GM12878 (cell line): ENCODE measurements at regions not wholly inside any gene's neighbourhood (a gene's known extent, or its start where the extent isn't known, plus 50 kb on each side); places are given as distances from the start of the nearest gene placed in this dataset.
A peak's percentile ranks its signal among the peaks of the same experiment; 100 is the strongest.

Experiments used
- ATAC-seq: fragments of 200-7000 bp; cut with Tn5 transposase; 3 replicates; pipeline ENCODE4 v1.9.1; 2020; ENCODE audit warnings: mild to moderate bottlenecking, moderate library complexity
- BruUV-seq: library from RNA; stranded (reverse); fragments of 400-500 nt; replicated peaks from 2 replicates; lab custom pipeline; 2021; lab: Mats Ljungman, UMichigan
- CTCF ChIA-PET: fragments of 300-600 bp; sonication (Branson Sonifier 250); formaldehyde crosslinking; extraction: SDS; loops from one replicate; lab custom pipeline; 2021; ENCODE audit warnings: inconsistent platforms; lab: Yijun Ruan, JAX
- POLR2A ChIA-PET: fragments of 350-600 bp; formaldehyde crosslinking; extraction: SDS; loops from one replicate; lab custom pipeline; 2021; ENCODE audit warnings: inconsistent platforms; lab: Charles Lee
- RAD21 ChIA-PET: fragments of 300-600 bp; sonication (Branson Sonifier 250); formaldehyde crosslinking; loops from one replicate; lab custom pipeline; 2023; ENCODE audit warnings: antibody characterized with exemption; ENCODE audit not compliant: unreplicated experiment; lab: Charles Lee
- SMC1A ChIA-PET: fragments of 300-600 bp; sonication (Branson Sonifier 250); formaldehyde crosslinking; loops from one replicate; lab custom pipeline; 2023; ENCODE audit not compliant: unreplicated experiment, uncharacterized antibody; lab: Charles Lee
- DNase-seq: peaks from one replicate; pipeline ENCODE4 v3.0.0-alpha.2; 2011; ENCODE audit warnings: low read depth, low spot score
- FAIRE-seq: peaks from 3 replicates; lab custom pipeline; 2011; peaks lifted over from hg19 to GRCh38; lab: Jason Lieb, UNC
- H2AFZ ChIP-seq: 2 replicates; pipeline ENCODE4 v1.6.0; 2011; ENCODE audit warnings: low read depth, low read length, control low read depth; ENCODE audit not compliant: control insufficient read depth
- H3K27ac ChIP-seq: 2 replicates; pipeline ENCODE4 v1.5.1; 2011; ENCODE audit warnings: control low read depth; ENCODE audit not compliant: control insufficient read depth, insufficient read depth
- H3K27me3 ChIP-seq, 2 experiments: replicated peaks in 1 of 2; 2 replicates each; pipeline versions ENCODE4 v1.6.0 to v1.6.1; 2011; ENCODE audit warnings: low read length in 1 of 2; ENCODE audit not compliant: control insufficient read depth in 2 of 2, insufficient read depth in 2 of 2
- H3K36me3 ChIP-seq, 2 experiments: 2 replicates each; pipeline ENCODE4 v1.5.1; 2011; ENCODE audit warnings: low read length in 1 of 2; ENCODE audit not compliant: control insufficient read depth in 2 of 2, insufficient read depth in 2 of 2
- H3K4me1 ChIP-seq: 2 replicates; pipeline ENCODE4 v1.6.1; 2011; ENCODE audit warnings: mild to moderate bottlenecking, low read length, moderate library complexity, mixed read lengths; ENCODE audit not compliant: control insufficient read depth, insufficient read depth
- H3K4me2 ChIP-seq: 2 replicates; pipeline ENCODE4 v1.6.0; 2011; ENCODE audit warnings: control low read depth; ENCODE audit not compliant: control insufficient read depth, insufficient read depth
- H3K4me3 ChIP-seq: fragments of 200-600 bp; sonication (generic); 2 replicates; pipeline ENCODE4 v1.5.1; 2016
- H3K79me2 ChIP-seq: 2 replicates; pipeline ENCODE4 v1.6.0; 2011; ENCODE audit warnings: low read length; ENCODE audit not compliant: control insufficient read depth, insufficient read depth
- H3K9ac ChIP-seq: 2 replicates; pipeline ENCODE4 v1.8.0; 2011; ENCODE audit warnings: low read length, control low read depth, mixed read lengths; ENCODE audit not compliant: control insufficient read depth, insufficient read depth
- H3K9me3 ChIP-seq: replicated peaks from 3 replicates; pipeline ENCODE4 v1.5.1; 2011; ENCODE audit warnings: mild to moderate bottlenecking, low read length; ENCODE audit not compliant: control insufficient read depth, insufficient read depth
- H4K20me1 ChIP-seq: 2 replicates; pipeline ENCODE4 v1.6.0; 2011; ENCODE audit not compliant: control insufficient read depth, insufficient read depth
- CEBPB ChIP-seq, 2 experiments: fragments of 150-350 bp in 1 of 2; IDR thresholded peaks; 2 replicates each; pipeline ENCODE4 v1.6.1; 2012 to 2014; ENCODE audit warnings: low read depth in 2 of 2, low read length in 2 of 2, borderline replicate concordance in 1 of 2, inconsistent platforms in 1 of 2
- E2F8 ChIP-seq: fragments of 450-650 bp; IDR thresholded peaks from 2 replicates; pipeline ENCODE4 v1.6.1; 2018; ENCODE audit warnings: mild to moderate bottlenecking, low read depth, moderate library complexity; ENCODE audit not compliant: partially characterized antibody
- ELK1 ChIP-seq: IDR thresholded peaks from 2 replicates; pipeline ENCODE4 v1.6.1; 2012; ENCODE audit warnings: low read depth, low read length, improper control_type of control experiment
- FOS ChIP-seq: IDR thresholded peaks from 3 replicates; pipeline ENCODE4 v1.6.1; 2011; ENCODE audit warnings: borderline replicate concordance; ENCODE audit not compliant: insufficient read length; ENCODE audit errors: extremely low read depth
- JUNB ChIP-seq: IDR thresholded peaks from 2 replicates; pipeline ENCODE4 v1.6.1; 2016; ENCODE audit warnings: antibody characterized with exemption, mild to moderate bottlenecking
- KAT2A ChIP-seq: conservative IDR thresholded peaks from 2 replicates; pipeline ENCODE4 v1.6.1; 2011; ENCODE audit warnings: low read depth, low read length; ENCODE audit not compliant: control insufficient read depth
- KLF5 ChIP-seq: fragments of 450-650 bp; IDR thresholded peaks from 2 replicates; pipeline ENCODE4 v1.6.1; 2014; ENCODE audit warnings: mild to moderate bottlenecking; ENCODE audit not compliant: partially characterized antibody
- LARP7 ChIP-seq: fragments of 450-650 bp; IDR thresholded peaks from 2 replicates; pipeline ENCODE4 v1.6.1; 2017; ENCODE audit warnings: mild to moderate bottlenecking
- NR2C1 ChIP-seq: fragments of 450-650 bp; IDR thresholded peaks from 2 replicates; pipeline ENCODE4 v1.6.1; 2017; ENCODE audit warnings: antibody characterized with exemption, mild to moderate bottlenecking, moderate library complexity
- NR2F1 ChIP-seq: fragments of 450-650 bp; conservative IDR thresholded peaks from 2 replicates; pipeline ENCODE4 v1.6.1; 2017; ENCODE audit warnings: mild to moderate bottlenecking
- SIX5 ChIP-seq: IDR thresholded peaks from 2 replicates; pipeline ENCODE4 v1.6.1; 2011; ENCODE audit warnings: mild to moderate bottlenecking, low read depth, low read length, moderate library complexity; ENCODE audit not compliant: severe bottlenecking
- SMC3 ChIP-seq: IDR thresholded peaks from 2 replicates; pipeline ENCODE4 v1.6.1; 2011; ENCODE audit warnings: low read length, improper control_type of control experiment, borderline replicate concordance
- USF1 ChIP-seq: IDR thresholded peaks from 2 replicates; pipeline ENCODE4 v1.6.1; 2011; ENCODE audit warnings: borderline replicate concordance, low read depth, mild to moderate bottlenecking, moderate library complexity, mixed read lengths, low read length; ENCODE audit not compliant: insufficient read depth; ENCODE audit errors: extremely low read length
- ZSCAN29 ChIP-seq: fragments of 450-650 bp; IDR thresholded peaks from 2 replicates; pipeline ENCODE4 v1.6.1; 2017; ENCODE audit warnings: mild to moderate bottlenecking, moderate library complexity
- WGBS: methylation state at CpG from one replicate; pipeline ENCODE4 v1.1.6; 2016; ENCODE audit warnings: low lambda C conversion rate; ENCODE audit not compliant: insufficient replicate concordance, insufficient coverage; ENCODE audit errors: missing lambda C conversion rate; 5-methylcytosine and 5-hydroxymethylcytosine counted together
- in situ Hi-C: fragments of 300-500 bp; cut with MboI; formaldehyde crosslinking; loops from 9 replicates; pipeline ENCODE4 v1.14.3; 2018; ENCODE audit warnings: mixed read lengths
- intact Hi-C: fragments of 100-400 bp; cut with micrococcal nuclease; formaldehyde crosslinking; loops from one replicate; pipeline ENCODE4 v1.14.2; 2022; ENCODE audit not compliant: unreplicated experiment

- ATAC-seq (no peak), FAIRE-seq (no peak), DNase-seq (no peak)
- RAD21 ChIA-PET, result no interaction called here
- POLR2A ChIA-PET, result no interaction called here
- BruUV-seq, result no TSS peak
- CTCF ChIA-PET, result interaction anchor here (0.7 to 1.1 kb wide), 2 partner anchors 9 to 35 kb away, joined by 3 read pairs; no protein-coding TSS in a partner anchor
- intact Hi-C loops, result no loop called here
- Histone ChIP-seq H3K4me2 (peak overlapping the region; percentile 38; the same call in 1 of the 2 replicates), H3K27ac (no peak overlapping the region), H3K27me3 (no peaks in the 10 kb centered on the region; a peak in 1 of 4 replicates), H3K9ac (no peak overlapping the region), H3K4me1 (peaks cover 16% of the 10 kb centered on the region), H3K79me2 (no peaks in the 10 kb centered on the region), H3K36me3 (no peaks in the 10 kb centered on the region), H3K9me3 (no peaks in the 10 kb centered on the region), H4K20me1 (no peaks in the 10 kb centered on the region), H2AFZ (peak overlapping the region; percentile 10; the same call in 1 of the 2 replicates), H3K4me3 (no peak overlapping the region)
- no peak for TF ChIP-seq LARP7
- no peak for TF ChIP-seq KAT2A
- SMC1A ChIA-PET, result no interaction called here
- in situ Hi-C loops, result no loop called here
Observed at GRCh38 chr5:171634511-171634910, 151.1 kb upstream of the SMIM23 start.

GRCh38 chr5:171635028-171635427 lies 150.6 kb upstream of the SMIM23 start:
- SMC1A ChIA-PET, result no interaction called here
- H2AFZ ChIP-seq, result no peak overlapping the region
- no peak for TF ChIP-seq CEBPB (IDR thresholded peaks at IDR 0.05; ENCODE audit: borderline replicate concordance in 1 of 2, low read depth in 2 of 2, low read length in 2 of 2)
- no peak for TF ChIP-seq NR2C1
- TF ChIP-seq KAT2A, result no peak
- TF ChIP-seq E2F8, result no peak
- TF ChIP-seq ZSCAN29, result no peak
- no peak for TF ChIP-seq SMC3
- no peak for TF ChIP-seq USF1
- no peak for TF ChIP-seq SIX5
- TF ChIP-seq NR2F1, result no peak
- TF ChIP-seq FOS, result no peak
- TF ChIP-seq ELK1, result no peak
- no peak for TF ChIP-seq JUNB
- TF ChIP-seq KLF5, result no peak

More at GRCh38 chr5:171635028-171635427, 150.6 kb upstream of the SMIM23 start:
- no TSS peak for BruUV-seq
- Histone ChIP-seq H3K27me3 (no peaks in the 10 kb centered on the region; a peak in 1 of 4 replicates), H3K27ac (no peak overlapping the region), H3K4me1 (peaks cover 16% of the 10 kb centered on the region), H3K9ac (no peak overlapping the region), H3K9me3 (no peaks in the 10 kb centered on the region), H4K20me1 (no peaks in the 10 kb centered on the region), H3K4me2 (no peak overlapping the region), H3K36me3 (no peaks in the 10 kb centered on the region), H3K4me3 (no peak overlapping the region), H3K79me2 (no peaks in the 10 kb centered on the region)
- ChIA-PET RAD21 (no interaction called here), CTCF (interaction anchor here (0.7 to 1.1 kb wide), 2 partner anchors 12 to 35 kb away, joined by 3 to 4 read pairs; no protein-coding TSS in a partner anchor), POLR2A (no interaction called here)
- in situ Hi-C loops (no loop called here), intact Hi-C loops (no loop called here)
- no peak for ATAC-seq
- WGBS, result 42% methylated on average over 2 of the region's 2 CpGs
- FAIRE-seq, result no peak
- DNase-seq, result no peak
